GM19452 (cell line): ENCODE measurements at regions not wholly inside any gene's neighbourhood (a gene's known extent, or its start where the extent isn't known, plus 50 kb on each side); places are given as distances from the start of the nearest gene placed in this dataset.

Source experiments
- ATAC-seq: cut with Tn5 transposase; IDR thresholded peaks from one replicate; pipeline ENCODE4 v1.9.1; 2021; ENCODE audit not compliant: unreplicated experiment

DNA sequence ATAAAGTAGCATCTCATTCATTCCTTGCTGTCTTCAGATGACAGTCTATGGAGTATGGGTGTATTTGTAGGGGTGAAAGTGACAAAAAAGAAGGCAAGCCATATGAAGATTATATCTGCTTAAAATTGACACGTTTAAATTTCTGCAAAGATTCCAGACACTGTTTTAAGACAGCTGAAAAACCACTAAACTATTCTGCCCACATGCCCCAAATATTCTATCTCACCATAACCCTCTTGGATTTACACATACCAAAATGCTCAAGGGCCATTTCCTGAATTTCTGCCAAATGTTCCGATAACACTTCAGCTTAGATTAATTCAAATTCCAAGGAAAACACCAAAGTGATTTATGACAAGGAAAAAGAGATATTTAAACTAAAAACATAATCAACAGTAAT, 99.9 kb upstream of the IL6 start:
- no peak for ATAC-seq

DNA sequence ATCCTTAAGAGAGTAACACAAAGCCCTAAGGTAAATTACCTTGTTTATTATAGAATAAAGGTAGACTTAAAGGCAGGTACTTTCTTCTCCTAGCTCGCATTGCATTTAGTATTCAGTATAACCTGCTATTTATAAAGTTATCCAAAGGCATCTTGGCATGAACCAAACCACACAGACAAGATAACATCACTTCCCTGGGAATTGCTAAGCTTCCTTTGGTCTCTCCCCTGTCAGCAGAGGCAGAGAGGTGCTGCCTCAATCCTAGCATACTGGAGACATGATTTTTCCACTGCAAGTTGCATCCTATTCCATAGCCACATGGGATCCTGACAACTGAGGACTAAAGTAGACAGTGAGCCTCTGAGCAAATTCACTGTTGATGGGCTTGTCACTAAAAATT, 101.7 kb upstream of the IL6 start:
- ATAC-seq = no peak

DNA sequence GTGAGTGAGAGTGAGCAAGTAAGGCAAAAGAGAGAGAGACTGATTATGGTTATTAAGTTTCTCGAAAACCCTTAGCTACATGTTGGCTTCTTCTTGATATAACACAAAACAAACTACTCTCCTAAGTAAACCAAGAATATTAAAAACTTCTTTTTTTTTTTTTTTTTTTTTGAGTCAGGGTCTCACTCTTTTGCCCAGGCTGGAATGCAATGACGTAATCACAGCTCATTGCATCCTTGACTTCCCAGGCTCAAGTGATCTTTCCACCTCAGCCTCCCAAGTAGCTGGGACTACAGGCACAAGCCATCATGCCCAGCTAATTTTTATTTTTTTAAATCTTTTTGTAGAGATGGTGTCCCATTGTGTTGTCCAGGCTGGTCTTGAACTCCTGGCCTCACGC, 102.2 kb upstream of the IL6 start:
- no peak for ATAC-seq

DNA sequence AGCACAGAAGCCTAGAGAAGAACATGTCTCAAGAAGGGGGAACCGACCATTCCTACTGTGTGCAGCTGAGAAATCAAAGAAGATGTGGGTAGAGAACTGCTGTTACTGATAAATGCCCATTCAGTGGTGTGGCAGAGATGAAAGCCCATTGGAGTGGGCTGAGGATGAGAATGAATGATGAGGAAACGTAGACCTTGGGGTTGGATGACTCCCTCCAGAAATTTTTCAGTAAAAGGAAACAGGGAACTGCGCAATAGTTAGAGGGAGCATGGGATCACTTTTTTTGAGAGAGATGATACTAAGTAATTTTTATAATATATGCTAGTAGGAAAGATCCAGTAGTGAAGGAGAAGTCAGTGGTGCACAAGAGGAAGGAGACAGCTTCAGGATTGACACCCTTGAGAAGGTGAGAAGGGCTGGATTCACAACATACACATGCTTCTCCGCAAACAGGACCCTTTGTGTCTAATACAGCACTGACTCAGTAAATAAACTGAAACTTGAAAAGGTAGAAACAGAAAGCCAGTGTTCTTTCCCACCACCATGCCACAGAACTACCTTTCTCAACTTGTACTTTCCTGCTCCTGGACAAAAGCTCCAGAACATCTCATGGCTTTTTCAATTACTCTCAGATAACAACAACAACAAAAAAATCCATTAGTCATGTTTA, 104.7 kb upstream of the IL6 start:
- ATAC-seq = no peak

DNA sequence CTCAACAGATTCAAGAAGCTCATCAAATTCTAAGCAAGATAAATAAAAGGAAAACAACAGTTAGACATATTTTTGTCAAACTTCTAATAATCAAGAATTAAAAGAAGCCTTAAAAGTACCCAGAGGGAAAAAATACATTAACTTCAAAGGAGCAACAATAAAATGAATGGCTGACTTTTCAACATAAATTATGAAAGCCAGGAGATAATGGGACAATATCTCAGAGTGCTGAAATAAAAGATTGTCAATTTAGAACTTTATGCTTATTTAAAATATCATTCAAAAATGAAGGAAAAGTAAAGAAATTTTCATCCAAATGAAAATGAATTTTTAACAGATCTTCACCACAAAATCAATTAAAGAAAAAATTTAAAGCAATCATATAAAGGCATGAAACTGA, 108.5 kb upstream of the IL6 start:
- no peak for ATAC-seq

DNA sequence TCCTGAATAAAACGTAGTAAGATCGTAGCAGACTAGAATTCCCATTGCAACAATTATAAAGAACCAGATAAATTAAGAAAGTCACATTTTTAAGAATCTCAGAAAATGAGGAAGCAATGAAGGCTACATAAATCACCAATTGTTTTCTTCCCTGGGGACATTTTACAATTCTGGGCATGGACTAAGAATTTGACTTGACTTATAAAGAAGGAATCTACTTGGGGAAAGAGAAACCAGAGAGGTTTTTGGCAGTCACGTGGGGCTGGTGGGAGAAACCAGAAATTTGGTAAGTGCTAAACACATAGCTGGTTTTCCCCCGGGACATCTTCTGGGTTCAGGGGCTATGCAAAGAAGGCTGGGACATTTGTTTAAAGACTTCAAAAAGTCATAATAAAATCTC, 109.8 kb upstream of the IL6 start:
- ATAC-seq = no peak

DNA sequence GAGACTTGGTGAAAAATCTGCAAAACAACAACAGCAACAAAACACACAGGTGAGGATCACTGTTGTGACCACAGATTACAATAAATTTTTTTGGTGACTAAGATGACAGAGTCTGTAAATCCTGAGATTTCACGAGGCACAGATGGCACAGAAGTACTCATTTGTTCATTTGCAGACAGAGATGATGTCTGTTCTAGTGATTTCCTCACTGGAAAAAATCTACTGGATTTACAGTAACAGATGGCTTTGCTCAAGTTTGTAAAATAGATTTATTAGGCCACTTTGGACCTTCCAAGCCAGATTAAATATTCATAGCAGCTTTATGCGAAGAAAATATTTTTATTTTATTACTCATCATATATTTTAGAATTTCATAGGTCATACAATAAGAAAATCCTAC, 113.5 kb upstream of the IL6 start:
- no peak for ATAC-seq

DNA sequence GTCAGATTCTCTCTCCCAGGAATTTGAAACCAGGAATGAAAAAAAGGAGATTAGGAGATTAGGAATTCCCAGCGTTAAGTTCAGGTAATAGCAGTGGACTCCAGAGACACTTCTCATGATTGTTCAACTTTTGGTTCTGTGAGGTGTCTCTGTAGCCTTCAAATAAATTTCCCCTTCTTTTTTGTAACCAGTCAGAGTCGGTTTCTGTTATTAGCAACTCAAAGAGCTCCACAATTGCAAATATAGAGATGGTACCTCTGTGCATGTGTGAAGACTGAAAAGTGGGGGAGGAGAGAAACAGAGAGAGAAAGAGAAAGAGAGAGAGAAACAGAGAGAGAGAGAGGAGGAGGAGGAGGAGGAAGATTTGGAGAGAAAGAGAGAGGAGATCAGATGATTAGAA, 112.8 kb upstream of the STEAP1B start:
- ATAC-seq = no peak

DNA sequence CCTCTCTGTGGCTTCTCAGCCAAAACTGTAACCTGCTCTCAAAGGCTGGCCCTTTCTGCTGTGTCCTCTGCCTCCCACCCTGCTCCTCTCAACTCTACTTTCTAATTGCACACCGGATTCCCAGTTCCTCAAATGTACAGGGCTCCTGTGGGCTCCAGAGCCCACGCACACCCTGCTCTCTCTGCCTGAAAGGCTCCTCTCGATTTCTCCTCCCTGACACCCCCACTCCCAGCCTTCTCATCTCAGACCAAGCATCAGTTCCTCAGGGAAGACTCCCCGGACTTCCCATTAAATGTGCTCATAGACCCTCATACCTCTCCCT, 111.7 kb upstream of the STEAP1B start:
- ATAC-seq = no peak

DNA sequence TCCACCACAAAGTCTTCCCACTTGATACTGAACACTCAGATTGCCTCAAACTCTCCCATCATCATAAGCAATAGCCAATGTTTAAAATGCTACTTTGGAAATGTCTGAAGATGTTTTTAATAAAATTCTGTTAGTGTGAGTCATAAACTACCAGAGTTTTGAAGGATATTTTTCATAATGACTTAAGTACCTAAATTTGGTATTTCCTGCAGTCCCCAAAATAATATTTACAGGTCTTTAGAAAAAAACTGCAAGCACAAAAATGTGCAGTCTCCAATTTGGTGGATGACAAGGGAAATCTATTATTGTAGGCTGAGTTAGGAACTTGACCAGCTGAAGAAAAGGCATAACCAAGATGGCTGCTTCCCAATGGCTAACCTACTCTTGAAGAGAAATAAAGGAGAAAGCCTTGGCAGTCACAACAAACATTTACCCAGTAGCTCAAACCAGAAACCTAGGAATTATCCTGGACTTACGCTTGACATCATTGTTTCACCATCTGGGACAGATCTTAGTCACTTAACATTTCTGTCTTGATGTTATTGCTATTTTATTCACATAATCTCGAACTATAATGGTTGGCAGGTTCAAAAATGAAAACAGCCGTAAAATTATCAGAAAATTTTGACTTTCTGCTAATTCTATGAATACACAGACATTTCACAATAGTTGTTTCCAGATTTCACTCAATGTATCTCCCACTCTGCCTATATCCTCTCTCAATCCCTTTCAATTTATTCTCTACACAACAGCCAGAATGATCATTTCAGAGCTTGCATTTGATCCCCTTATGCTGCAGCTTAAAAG, 111.2 kb upstream of the STEAP1B start:
- no peak for ATAC-seq

DNA sequence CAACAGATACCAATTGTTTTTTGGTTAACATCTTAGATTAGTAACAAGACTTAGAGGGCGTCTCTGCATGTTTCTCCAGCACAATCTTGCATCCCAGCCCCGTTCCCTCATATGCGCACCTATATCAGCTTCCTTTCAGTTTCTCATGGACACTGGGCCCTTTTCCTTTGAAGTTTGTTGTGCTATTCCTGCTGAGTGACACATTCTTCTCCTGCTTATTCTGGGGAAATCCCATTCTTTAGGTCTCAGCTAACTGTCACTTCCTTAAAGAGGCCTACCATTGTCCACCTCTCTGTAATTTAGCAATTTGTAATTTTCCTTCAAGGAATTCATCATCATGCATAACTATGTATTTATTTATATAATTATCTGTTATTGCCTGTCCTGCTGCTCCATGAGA, 110.3 kb upstream of the STEAP1B start:
- ATAC-seq = no peak

DNA sequence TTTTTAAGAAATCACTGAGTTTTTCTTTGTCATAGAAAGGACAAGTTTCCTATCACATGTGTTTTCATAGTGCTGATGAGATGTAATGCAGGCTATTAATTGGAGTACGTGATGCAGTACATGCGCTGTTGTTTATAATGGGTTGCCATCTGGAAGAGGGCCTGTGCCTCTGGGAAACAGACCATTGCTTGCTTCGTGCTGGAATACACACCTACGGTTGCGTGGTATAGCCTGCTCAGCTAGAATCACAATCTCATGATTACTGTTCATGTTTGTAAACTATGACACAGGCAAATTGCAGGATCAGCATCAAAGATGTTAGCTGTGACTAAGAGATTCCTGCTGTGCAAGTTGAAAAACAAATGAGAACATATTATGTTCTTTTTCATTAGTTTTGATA, 107.2 kb upstream of the STEAP1B start:
- ATAC-seq = no peak

DNA sequence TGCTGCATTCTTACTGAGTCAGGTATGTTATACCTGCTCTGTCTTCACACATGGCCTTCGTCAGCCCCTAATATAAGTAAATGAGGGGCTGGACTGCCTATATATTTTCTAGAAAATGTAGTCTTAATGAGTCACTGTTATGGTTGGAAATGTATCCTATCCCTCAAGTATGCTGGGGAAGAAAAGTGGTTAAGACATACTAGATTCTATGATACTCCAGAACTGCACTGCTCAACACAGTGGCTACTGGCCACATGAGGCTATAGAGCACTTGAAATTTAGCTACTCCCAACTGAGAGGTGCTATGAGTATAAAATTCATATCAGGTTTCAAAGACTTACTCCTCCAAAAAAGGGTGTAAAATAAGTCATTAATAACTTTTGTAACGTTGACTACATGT, 104.3 kb upstream of the STEAP1B start:
- no peak for ATAC-seq

DNA sequence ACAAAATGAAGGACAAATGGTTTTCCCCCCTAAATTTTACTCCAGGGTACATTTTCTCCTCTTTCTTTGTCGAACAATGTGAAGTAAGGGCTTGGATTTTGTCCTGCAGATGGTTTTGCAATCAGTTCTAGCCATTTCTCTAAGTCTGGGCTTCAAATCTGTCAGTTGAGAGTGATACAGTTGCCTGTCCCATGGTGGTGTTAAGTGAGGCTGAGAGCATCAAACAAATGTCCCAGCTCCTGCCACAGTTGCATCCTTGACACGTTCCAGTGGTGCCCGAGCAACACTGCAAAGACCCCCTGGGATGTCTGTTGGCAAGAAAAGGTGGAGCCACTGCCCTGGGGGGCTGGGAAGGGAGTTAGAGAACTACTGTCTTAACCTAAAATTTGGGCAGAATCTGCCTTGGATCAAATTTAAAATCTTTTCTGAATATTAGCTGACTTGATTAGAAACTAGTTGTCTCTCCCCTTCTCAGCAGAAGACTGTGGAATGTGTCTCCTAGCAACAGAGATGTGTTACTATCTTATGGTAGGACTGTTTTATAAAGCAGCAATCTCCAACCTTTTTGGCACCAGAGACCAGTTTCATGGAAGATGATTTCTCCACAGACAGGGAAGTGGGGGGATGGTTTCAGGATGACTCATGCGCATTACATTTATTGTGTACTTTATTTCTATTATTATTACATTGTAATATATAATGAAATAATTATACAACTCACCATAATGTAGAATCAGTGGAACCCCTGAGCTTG, 102.0 kb upstream of the STEAP1B start:
- no peak for ATAC-seq

DNA sequence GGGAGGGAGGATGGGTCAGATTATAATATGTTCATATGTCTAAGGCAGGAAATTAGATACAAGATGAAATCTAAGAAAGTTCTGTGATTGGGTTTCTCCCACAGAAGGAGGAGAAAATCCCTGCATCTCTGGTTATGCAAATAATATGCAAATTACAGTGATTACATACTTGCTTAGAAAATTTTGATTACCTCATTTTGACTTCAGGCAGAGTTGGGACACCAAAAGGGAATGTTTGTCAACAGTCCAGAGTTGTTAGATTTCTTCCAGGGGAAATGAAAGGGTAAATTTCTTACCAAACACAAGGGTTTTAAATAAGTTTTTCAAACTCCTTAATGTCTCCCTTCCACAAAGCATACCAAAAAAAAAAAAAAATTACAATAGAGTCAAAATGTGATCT, 101.4 kb upstream of the STEAP1B start:
- no peak for ATAC-seq

DNA sequence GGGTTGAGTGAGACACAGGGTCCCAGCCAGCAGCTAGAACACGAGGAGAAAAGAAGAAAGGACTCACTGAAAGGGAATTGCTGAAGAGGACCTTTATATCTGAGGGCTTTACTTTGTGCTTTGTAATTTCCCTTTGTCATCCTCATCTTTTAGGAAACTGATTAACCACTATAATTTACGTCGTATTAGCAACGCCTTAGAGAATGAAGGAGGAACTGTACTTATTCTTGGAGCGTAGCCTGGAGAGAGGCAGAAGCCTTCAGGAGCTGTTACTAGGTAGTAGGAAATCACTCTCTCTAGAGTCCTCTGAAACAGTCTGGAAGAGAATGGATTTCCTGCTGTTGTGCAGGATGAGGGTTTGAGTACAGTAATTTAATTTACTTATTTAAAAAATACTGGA, 101.0 kb upstream of the STEAP1B start:
- no peak for ATAC-seq

DNA sequence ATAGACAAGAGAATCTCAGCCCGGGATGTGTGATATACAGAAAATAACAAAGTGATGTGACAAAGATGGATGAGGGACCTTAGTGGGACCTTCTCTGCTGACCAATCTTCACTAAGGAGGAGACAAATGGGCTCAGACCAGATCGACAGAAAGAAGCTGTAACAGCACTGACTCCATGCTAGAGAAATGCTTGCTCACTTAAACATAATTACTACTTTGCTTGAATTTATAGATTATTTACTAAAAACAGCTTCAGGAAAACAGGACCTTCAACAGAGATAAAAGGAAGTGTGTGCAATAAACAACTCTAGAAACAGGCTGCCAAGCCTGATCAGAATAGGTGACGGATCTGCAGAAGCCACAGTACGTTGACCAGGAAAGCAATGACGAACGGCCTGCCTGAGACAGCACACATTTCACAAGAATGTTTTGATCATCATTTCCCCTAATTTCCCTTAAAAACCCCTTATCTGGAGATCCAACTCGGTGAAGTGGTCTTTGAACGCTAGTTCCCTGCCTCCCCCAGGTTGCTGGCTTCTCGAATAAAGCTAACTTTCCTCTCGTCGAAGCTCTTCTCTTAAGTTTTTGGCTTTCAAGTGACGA, 98.4 kb upstream of the STEAP1B start:
- no peak for ATAC-seq

DNA sequence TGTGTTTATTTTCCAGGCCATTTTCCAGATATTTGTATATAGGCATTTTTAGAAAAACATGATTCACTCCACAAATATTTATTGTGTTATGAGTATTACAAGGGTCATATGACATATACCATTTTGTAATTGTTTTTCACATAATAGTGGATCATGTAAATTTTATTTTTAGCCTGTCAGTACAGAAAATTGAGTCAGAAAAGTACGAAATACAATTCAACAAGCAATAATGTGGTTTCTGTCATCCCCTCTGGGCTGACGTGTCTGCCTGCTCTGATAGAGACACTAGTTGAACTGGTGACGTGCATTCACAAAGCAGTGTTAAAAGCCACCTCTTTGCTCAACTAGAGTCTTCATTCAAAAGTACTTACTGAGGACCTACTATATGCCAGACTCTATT, 97.9 kb upstream of the STEAP1B start:
- no peak for ATAC-seq

DNA sequence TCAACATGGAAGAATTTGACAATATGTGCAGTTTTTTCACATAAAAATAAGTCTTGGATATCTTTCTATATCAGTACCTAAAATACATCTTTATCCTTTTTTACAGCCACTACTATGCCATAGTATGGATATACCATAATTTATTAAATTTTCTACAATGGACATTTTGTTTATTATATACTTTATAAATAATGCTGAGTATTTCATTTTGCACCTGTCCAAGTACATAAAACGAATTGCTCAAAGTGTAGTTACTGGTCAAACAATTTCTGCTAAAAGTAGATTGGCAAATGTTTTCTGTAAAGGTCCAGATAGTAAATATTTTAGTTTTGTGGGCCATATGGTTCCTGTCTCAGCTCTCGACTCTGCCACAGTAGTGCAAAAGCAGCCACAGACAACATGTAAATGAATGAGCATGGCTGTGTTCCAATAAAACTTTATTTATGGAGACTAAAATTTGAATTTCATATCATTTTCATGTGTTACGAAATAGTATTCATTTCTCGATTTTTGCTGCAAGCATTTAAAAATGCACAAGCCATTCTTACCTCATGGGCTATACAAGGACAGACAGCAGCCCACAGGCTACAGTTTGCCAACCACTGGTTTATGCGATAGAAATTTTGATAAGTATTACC, 96.9 kb upstream of the STEAP1B start:
- ATAC-seq = no peak

DNA sequence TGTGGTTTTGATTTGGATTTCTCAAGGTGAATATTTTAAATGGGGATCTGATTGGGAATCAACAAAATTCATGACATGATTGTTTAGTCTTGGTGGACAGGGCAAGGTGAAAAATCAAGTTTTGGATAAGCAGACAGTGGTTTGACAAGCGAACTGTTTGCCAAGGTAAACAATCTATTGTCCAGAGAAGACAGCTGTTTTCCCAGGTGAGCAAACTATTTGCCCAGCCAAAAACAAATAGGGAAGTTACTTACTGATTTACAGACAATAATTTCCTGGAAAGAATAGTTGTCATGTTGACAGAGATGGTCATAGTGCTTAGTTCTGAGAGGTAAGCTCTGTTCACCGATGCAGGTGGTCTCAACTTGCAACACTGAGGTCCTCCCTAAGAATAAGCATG, 94.0 kb upstream of the STEAP1B start:
- ATAC-seq = no peak

DNA sequence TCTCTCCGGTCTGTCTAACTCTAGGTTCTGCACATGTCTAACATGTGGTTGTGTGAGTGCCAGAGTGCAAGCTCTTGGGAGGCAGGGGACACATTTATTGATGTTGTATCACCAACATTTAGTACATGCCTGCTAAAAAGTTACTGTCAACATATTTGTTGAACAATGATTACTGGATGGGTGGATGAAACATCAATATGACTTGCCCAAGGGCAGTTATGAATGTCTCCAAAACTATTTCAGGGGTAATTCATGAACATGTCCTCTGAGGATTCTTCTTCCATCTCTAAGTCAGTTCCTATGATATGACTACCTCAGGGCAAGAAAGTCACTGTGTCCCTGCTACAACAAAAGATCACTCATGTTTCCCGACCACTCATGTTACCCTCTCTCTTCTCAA, 91.3 kb upstream of the STEAP1B start:
- no peak for ATAC-seq
